Nephron progenitor cell (in vitro differentiated cells): ENCODE measurements at regions not wholly inside any gene's neighbourhood (a gene's known extent, or its start where the extent isn't known, plus 50 kb on each side); places are given as distances from the start of the nearest gene placed in this dataset.

Experiments used
- DNase-seq: peaks from one replicate; pipeline ENCODE4 v3.0.0; 2021
- H3K27ac Mint-ChIP-seq: 2 replicates; pipeline ENCODE4 v1.8.0; 2021; ENCODE audit warnings: mild to moderate bottlenecking, moderate library complexity, mixed read lengths
- H3K27me3 Mint-ChIP-seq: 2 replicates; pipeline ENCODE4 v1.8.0; 2021; ENCODE audit warnings: mild to moderate bottlenecking, low read depth, mixed read lengths; ENCODE audit not compliant: poor library complexity
- H3K36me3 Mint-ChIP-seq: 2 replicates; pipeline ENCODE4 v1.8.0; 2021; ENCODE audit warnings: low read depth, mixed read lengths
- H3K4me1 Mint-ChIP-seq: 2 replicates; pipeline ENCODE4 v1.8.0; 2021; ENCODE audit warnings: mixed read lengths
- H3K4me3 Mint-ChIP-seq: 2 replicates; pipeline ENCODE4 v1.8.0; 2021; ENCODE audit warnings: mild to moderate bottlenecking, moderate library complexity, mixed read lengths
- H3K9me3 Mint-ChIP-seq: 2 replicates; pipeline ENCODE4 v1.8.0; 2021; ENCODE audit warnings: mild to moderate bottlenecking, moderate library complexity, mixed read lengths
- TF ChIP-seq, protein P1 (sequence below): fragments of 200-600 bp; sonication (generic); IDR thresholded peaks from 2 replicates; pipeline ENCODE4 v1.5.0; 2021; ENCODE audit warnings: antibody characterized with exemption

DNA sequence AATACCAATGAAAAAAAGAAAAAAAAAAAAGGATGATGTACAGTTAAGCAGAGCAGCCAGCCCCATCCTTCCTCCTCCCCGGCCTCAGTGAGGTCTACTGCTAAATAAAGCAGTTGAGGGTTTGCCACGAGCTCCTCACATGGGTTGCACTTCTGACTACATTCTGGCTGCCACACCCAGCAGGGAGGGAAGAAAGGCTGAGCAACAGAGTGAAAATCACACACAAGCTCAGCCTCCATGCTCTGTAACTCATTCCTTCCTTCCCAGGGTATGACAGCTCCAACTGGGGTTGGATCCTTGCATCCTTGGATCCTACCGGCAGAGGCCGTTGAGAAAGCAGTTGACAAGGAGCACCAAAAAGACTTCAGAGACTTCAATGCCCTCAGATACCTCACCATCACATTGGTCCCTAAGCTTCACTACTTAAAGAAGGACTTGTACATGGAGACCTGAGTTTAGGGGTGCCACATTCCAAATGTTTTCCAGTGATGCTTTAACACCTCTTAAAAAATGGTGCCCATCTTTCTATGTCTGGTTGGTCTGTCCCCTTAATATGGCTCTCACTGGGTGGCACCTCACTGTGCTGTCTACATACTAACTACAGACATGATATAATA is 52.9 kb upstream of the PIK3CG start:
- H3K27me3 Mint-ChIP-seq = peaks cover 6% of the 10 kb centered on the region
- no peaks in the 10 kb centered on the region for H3K36me3 Mint-ChIP-seq
- no peak overlapping the region for H3K4me3 Mint-ChIP-seq
- TF ChIP-seq, protein P1, sequence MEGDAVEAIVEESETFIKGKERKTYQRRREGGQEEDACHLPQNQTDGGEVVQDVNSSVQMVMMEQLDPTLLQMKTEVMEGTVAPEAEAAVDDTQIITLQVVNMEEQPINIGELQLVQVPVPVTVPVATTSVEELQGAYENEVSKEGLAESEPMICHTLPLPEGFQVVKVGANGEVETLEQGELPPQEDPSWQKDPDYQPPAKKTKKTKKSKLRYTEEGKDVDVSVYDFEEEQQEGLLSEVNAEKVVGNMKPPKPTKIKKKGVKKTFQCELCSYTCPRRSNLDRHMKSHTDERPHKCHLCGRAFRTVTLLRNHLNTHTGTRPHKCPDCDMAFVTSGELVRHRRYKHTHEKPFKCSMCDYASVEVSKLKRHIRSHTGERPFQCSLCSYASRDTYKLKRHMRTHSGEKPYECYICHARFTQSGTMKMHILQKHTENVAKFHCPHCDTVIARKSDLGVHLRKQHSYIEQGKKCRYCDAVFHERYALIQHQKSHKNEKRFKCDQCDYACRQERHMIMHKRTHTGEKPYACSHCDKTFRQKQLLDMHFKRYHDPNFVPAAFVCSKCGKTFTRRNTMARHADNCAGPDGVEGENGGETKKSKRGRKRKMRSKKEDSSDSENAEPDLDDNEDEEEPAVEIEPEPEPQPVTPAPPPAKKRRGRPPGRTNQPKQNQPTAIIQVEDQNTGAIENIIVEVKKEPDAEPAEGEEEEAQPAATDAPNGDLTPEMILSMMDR = no peak
- H3K27ac Mint-ChIP-seq = no peak overlapping the region
- H3K9me3 Mint-ChIP-seq = peaks cover 5% of the 10 kb centered on the region
- DNase-seq = no peak
- peaks cover 11% of the 10 kb centered on the region for H3K4me1 Mint-ChIP-seq

DNA sequence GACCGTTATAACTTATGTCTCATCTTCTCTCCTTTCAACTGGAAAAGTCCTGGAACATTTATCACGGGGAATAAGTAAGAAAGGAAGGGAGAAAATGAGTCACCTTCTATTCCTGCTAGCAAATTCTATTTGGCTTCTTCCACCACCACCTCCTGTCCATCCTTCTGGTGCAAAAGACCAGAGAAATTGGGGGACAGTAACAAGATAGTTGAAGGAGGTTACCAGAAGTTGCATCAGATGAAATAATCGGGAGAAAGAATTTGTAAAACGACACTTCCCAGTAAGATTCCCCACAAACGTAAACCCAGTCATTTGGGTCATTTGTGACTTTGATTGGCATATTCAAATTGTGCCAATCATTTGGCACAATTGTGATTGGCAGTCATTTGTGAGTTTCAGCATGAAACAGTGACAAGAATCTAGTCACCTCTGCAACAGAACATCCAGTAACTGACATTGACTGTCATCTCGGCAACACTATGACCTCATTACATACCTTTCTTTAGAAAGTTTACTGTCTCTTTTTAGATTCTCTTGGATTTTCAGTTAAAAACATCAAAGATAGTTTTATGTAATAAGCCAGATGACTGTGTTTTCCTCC is 51.3 kb upstream of the PIK3CG start:
- TF ChIP-seq, protein P1 = no peak
- Mint-ChIP-seq H3K4me1 (peaks cover 6% of the 10 kb centered on the region), H3K4me3 (no peak overlapping the region), H3K36me3 (no peaks in the 10 kb centered on the region), H3K27ac (no peak overlapping the region), H3K27me3 (peaks cover 6% of the 10 kb centered on the region), H3K9me3 (no peaks in the 10 kb centered on the region)
- DNase-seq = no peak

DNA sequence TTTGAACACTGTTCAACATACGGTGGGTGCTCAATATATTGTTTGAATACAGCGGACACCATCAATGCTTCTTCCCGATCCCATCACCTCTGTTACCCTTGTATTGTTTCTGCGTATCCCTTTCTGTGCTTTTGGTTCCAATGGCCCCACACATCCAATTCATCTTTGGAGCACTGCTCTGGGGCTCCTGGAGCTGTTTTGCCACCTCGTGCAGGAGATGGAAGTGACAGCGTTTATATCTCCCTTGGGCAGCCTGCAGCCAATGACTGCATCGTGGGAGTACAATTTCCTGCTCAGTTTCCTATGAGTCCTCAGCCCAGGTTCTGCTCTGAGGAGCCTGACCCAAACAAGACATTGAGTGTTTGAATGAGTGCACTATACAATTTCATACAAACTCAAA is 50.2 kb upstream of the PIK3CG start:
- TF ChIP-seq, protein P1 = no peak
- H3K4me1 Mint-ChIP-seq = peaks cover 6% of the 10 kb centered on the region
- peaks cover 6% of the 10 kb centered on the region for H3K27me3 Mint-ChIP-seq
- no peaks in the 10 kb centered on the region for H3K9me3 Mint-ChIP-seq
- no peak for DNase-seq
- H3K4me3 Mint-ChIP-seq = no peak overlapping the region
- H3K36me3 Mint-ChIP-seq = no peaks in the 10 kb centered on the region
- no peak overlapping the region for H3K27ac Mint-ChIP-seq
